BJ (cell line): ENCODE measurements at regions not wholly inside any gene's neighbourhood (a gene's known extent, or its start where the extent isn't known, plus 50 kb on each side); places are given as distances from the start of the nearest gene placed in this dataset.

Experiments used
- CTCF ChIA-PET: fragments of 350-600 bp; formaldehyde crosslinking; extraction: SDS; loops from one replicate; lab custom pipeline; 2021; ENCODE audit warnings: antibody characterized with exemption, inconsistent platforms; lab: Yijun Ruan, JAX
- POLR2A ChIA-PET: fragments of 300-600 bp; sonication (Branson Sonifier 250); formaldehyde crosslinking; extraction: SDS; loops from one replicate; lab custom pipeline; 2021; ENCODE audit warnings: antibody characterized with exemption; lab: Charles Lee
- DNase-seq: peaks from one replicate; pipeline ENCODE4 v3.0.0-alpha.2; 2011; ENCODE audit warnings: low read depth
- H3K27me3 ChIP-seq: 2 replicates; pipeline ENCODE4 v1.6.0; 2011; ENCODE audit warnings: low read length; ENCODE audit not compliant: control insufficient read depth, insufficient read depth
- H3K36me3 ChIP-seq: 2 replicates; pipeline ENCODE4 v1.5.1; 2011; ENCODE audit warnings: low read length; ENCODE audit not compliant: control insufficient read depth, insufficient read depth
- H3K4me3 ChIP-seq: 2 replicates; pipeline ENCODE4 v1.5.1; 2011; ENCODE audit warnings: low read depth, mild to moderate bottlenecking, control low read depth, low read length
- TF ChIP-seq, protein P1 (sequence below): IDR thresholded peaks from 2 replicates; pipeline ENCODE4 v1.5.1; 2011; ENCODE audit warnings: low read depth, mild to moderate bottlenecking, control low read depth, inconsistent platforms, low read length, moderate library complexity; ENCODE audit not compliant: insufficient read depth

DNA sequence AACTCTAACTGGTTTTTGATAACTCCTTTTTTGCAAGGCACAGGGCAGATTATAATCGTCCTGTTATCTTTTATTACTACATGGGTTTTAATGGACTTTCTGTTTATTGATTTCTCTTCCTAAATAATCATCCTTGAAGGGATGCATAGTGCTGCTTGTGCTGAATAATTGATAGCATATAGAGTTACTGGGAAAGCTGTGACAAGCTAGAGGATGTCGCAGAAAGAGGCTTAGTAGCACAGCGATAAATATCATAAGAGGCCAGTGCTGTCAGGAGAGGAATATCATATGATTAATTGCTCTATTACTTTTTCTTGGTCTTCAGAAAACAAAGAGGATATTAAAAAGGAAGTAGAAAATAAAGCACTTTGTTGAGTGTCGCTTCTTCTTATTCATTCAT lies 1007.1 kb upstream of the ACO1 start:
- POLR2A ChIA-PET, result no interaction called here
- no peaks in the 10 kb centered on the region for H3K27me3 ChIP-seq
- TF ChIP-seq, protein P1, sequence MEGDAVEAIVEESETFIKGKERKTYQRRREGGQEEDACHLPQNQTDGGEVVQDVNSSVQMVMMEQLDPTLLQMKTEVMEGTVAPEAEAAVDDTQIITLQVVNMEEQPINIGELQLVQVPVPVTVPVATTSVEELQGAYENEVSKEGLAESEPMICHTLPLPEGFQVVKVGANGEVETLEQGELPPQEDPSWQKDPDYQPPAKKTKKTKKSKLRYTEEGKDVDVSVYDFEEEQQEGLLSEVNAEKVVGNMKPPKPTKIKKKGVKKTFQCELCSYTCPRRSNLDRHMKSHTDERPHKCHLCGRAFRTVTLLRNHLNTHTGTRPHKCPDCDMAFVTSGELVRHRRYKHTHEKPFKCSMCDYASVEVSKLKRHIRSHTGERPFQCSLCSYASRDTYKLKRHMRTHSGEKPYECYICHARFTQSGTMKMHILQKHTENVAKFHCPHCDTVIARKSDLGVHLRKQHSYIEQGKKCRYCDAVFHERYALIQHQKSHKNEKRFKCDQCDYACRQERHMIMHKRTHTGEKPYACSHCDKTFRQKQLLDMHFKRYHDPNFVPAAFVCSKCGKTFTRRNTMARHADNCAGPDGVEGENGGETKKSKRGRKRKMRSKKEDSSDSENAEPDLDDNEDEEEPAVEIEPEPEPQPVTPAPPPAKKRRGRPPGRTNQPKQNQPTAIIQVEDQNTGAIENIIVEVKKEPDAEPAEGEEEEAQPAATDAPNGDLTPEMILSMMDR, result no peak
- H3K36me3 ChIP-seq, result no peaks in the 10 kb centered on the region
- CTCF ChIA-PET, result no interaction called here
- no peak for DNase-seq
- H3K4me3 ChIP-seq, result no peak overlapping the region

DNA sequence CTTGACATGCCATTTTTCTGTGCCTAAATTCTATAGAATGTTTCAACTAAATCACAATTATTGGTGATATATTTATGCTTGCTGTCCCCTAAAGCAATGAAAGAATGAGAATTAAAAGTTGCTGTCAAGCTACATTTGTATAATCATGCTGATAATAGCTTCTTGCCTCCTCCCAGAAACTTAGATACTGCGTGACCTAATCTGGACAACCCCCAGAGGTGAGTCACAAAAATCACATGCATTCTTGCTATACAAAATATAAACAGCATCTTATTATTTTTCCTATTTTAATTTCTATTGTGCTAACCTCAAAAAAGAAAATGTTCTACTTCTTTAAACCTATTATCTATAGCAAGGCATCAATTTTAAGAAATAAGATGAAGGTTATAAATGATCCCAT lies 995.8 kb upstream of the ACO1 start:
- CTCF ChIA-PET, result no interaction called here
- no peaks in the 10 kb centered on the region for H3K27me3 ChIP-seq
- no peaks in the 10 kb centered on the region for H3K36me3 ChIP-seq
- no peak for DNase-seq
- H3K4me3 ChIP-seq, result no peak overlapping the region
- POLR2A ChIA-PET, result no interaction called here
- TF ChIP-seq, protein P1, result no peak

DNA sequence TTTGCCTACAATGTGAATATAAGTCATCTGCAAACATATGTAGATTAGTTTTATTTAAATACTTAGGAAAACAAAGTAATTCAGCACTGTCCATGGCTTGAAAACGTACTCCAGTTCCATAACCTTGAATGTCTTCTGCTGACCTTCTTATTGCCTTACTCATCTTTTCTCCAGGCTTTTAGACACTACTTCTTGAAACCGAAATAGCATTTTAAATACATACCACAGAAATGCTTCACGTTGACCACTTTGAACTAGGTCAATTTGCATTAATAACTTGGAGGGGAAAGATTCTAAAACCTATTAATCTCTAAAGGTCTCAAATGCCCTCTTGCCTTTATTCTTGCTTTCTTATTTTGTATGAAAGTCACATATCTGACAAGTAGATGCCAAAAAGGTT lies 995.4 kb upstream of the ACO1 start:
- CTCF ChIA-PET, result no interaction called here
- Histone ChIP-seq H3K4me3 (no peak overlapping the region), H3K36me3 (no peaks in the 10 kb centered on the region), H3K27me3 (no peaks in the 10 kb centered on the region)
- DNase-seq, result no peak
- TF ChIP-seq, protein P1, result no peak
- POLR2A ChIA-PET, result no interaction called here

DNA sequence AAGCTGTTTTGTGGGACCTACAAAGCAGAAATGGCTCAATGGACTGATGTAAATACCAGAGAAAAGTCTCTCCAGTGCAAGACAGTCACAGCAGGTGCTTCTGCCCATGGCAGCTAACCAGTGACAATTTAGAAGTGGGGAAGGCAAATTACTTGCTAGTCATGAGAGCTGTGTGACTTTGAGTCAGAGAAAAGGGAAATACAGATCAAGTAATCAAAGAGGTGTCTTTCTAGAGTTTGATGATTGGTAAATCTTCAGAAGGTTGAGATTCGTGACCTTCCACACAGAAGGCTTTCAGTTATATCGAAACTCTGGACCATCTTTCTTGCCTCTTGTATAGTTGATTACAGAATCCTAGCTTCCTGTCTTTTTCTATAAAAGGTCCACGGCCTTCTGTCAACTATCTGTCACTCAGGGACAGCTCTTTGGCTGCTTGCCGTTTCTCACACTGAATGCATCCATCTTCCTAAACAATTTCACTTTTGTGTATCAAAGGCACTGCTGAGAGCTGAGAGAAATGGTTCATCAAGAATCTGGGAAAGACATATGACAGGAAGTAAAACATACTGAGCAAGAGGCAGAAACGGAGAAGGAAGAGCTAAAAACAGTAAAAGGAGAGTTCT lies 993.9 kb upstream of the ACO1 start:
- TF ChIP-seq, protein P1, result no peak
- ChIA-PET POLR2A (no interaction called here), CTCF (no interaction called here)
- H3K36me3 ChIP-seq, result no peaks in the 10 kb centered on the region
- DNase-seq, result no peak
- H3K27me3 ChIP-seq, result no peaks in the 10 kb centered on the region
- H3K4me3 ChIP-seq, result no peak overlapping the region

DNA sequence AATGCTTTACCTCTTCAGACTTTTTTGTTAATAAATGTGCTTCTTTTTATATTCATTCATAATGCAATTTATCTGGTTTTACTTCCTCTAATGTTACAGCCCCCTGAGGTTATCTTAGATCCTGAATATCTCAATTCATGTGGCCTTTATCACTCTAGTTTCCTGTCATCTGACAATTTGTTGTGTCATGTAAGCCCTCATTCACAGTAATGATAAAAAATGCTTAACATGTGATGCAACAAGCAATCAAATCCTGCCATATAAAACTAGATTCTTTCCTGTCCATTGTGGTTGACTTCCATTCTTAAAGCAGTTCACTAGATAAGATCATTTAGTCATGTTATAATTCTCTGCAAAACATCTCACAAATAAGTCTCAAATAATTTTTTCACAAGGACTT lies 991.2 kb upstream of the ACO1 start:
- Histone ChIP-seq H3K4me3 (no peak overlapping the region), H3K36me3 (no peaks in the 10 kb centered on the region), H3K27me3 (no peaks in the 10 kb centered on the region)
- ChIA-PET CTCF (no interaction called here), POLR2A (no interaction called here)
- DNase-seq, result no peak
- TF ChIP-seq, protein P1, result no peak
